CMK (cell line): ENCODE measurements at regions not wholly inside any gene's neighbourhood (a gene's known extent, or its start where the extent isn't known, plus 50 kb on each side); places are given as distances from the start of the nearest gene placed in this dataset.
"Not testable (repeated sequence)": the region's sequence is repeated elsewhere in the genome, so short reads cannot be mapped to it uniquely, and the experiment has no call there.

Experiments used
- DNase-seq: peaks from one replicate; pipeline ENCODE4 v3.0.0-alpha.2; 2010; ENCODE audit warnings: low read depth

DNA sequence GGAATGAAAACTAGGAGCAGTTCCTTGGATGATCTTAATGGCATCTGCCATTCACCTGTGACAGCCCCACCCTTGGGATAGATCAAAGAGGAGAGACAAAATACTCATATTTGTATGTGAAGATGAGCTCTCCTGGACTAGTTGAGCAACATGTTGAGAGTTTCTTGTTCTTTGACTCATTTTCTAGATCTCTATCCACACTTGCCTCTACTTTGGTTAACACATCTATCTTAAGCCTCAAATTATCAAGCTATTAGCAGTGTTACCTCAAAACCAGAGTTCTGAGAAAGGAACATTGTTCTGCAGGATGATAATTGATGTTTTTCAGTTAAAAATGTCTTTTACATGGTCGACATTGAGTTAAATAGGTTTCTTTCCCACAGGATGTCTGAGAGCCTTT lies 94.2 kb upstream of the TEX13D start:
- DNase-seq = no peak

DNA sequence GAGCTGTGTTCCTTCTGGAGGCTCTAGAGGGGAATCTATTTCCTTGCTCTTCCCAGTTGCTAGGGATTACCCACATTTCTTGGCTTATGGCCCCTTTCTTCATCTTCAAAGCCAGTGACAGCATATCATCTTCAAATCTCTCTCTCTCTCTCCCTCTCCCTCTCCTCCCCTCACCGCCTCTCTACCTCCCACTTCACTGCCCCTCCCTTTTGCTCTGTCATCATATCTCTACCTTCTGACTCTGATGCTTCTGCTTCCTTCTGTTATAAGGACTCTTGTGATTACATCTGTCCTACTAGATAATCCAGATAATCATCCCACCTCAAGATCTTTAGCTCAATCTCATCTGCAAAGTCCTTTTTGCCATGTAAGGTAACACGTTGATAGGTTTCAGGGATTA lies 93.1 kb upstream of the TEX13D start:
- DNase-seq = no peak

DNA sequence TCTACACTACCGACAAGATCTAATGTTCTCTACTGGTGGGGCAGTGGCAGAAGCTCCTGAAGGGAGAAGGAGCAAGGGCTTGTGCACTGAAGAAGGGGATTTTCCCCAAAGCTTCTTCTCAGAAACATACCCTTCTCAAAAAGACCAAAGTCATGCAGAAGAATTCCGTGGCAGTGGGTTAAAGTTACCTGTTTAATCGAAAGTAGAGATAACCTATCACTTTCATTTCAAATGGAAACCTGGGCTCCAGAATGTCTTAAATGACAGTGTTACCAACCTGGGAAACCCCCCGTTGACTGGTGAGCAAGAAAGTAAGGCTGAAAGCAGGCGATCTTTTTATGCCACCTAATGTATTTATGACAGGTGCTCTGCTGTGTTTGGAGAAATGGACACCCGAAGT lies 92.5 kb upstream of the TEX13D start:
- DNase-seq = no peak

DNA sequence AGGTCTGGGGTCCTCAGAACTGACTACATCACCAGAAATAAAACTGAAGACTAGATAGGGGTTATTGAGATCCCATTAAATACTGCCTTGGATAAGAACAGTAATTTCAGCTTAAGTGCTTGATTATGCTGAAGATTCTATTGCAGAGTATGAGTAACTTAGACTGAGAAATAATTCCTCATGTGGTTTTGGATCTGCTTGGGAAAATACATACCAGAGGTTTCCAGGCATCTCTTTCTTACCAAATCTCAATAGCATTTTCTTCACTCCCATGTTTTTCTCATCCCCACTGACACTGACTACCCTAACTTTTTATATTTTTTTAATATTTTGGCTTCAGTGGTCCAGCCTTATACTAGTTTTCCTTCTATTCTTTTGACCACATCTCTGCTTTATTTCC lies 92.0 kb upstream of the TEX13D start:
- DNase-seq = no peak

DNA sequence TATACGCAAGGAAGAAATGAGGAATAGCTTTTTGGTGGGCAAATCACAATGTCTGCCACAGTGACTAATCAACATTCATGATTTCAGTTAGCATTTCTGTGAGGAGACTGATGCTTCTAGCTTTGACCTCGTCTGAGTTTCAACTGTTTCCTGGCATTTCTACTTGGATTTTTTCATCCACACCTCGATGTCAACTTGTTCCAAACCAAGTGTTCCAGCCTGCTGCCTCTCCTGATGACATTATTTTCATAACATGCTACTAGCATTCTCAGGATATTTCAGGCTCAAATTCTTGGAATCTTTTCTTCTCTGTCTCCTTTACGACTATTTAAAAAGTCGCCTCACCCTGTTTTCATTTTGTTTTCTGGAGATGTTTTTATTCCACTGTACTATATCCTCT lies 90.3 kb upstream of the TEX13D start:
- DNase-seq = no peak

DNA sequence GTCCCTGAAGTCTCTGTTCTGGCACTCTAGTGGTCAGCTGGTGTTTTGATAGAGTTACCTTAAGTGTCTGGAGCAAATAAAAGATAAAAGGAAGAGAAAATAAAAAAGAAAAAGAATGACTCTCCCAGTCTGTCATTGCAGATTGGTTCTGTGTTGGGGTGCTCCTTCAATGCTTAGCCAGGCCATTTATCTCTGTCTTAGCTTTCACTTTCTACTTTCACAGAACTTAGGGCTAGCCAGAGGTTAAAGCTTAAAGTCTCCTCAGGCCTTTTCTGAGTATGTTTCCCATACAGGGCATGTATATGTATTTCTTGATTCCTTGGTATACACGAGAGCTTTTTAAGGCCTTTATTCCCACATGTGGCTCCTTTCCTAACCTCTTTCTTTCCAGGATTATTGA lies 83.1 kb upstream of the TEX13D start:
- no peak for DNase-seq

DNA sequence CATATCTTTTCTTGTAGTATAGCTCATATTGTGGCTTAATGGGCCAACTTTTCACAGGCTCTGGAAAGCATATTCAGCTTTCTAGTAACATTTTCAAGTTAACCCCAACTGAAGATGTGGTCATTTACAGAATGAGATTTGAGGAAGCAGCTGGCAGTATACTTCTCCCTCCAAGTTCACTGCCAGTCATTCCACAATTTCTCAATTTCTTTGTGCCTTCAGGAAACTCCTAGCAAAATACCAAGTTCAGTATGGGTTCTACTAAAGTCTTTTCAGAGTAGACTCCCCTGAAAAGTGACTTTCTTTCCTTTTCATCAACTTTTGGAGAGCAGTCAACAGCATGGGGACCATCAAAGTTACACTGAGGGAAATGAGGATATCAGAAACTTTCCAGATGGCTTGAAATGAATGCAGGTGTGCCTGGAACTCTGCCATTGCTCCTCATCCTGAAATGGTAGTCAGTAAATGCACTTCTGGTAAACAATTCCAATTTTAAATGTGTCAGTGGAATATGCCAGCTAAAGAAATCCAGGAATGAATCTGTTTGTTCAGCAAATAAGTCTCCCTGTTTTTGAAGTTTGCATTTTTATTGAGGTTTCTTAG lies 81.5 kb upstream of the TEX13D start:
- DNase-seq = no peak

DNA sequence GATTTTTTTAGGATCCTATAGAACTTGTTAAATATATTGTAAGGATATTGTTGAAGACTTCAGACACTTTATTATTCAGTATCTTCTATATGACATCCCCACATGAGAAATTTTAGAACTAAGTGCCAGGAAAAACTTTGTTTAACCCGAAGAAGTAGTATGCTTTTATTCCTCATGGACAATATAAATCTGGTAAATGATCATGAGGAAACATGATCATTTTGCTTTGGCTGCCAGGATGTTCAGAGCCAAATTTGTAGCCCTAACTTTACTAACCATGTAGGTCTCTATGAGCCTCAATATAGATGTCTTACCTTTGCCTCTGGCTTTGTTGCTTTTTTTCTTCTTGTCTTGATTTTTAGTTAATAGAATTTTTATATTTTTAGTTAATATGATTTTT lies 77.8 kb upstream of the TEX13D start:
- DNase-seq = no peak

DNA sequence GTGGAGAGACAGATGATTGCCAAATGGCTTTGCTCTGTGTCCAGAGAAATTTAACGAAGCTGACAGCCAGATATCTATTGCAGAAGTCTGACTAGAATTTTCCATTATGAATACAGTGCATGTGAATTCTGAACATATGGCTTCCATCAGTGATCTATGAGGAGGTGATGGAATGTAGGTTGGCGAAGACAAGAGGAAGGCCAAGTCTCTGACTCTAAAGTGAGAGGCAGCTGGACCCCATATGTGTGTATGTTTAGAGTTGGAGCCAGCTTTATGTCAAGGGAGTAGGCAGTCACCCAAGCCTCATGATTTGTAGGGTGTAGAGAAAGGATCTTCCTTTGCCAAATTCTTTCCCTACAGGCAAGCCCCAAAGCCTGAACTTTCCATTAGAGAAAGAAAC lies 76.2 kb upstream of the TEX13D start:
- DNase-seq = no peak

DNA sequence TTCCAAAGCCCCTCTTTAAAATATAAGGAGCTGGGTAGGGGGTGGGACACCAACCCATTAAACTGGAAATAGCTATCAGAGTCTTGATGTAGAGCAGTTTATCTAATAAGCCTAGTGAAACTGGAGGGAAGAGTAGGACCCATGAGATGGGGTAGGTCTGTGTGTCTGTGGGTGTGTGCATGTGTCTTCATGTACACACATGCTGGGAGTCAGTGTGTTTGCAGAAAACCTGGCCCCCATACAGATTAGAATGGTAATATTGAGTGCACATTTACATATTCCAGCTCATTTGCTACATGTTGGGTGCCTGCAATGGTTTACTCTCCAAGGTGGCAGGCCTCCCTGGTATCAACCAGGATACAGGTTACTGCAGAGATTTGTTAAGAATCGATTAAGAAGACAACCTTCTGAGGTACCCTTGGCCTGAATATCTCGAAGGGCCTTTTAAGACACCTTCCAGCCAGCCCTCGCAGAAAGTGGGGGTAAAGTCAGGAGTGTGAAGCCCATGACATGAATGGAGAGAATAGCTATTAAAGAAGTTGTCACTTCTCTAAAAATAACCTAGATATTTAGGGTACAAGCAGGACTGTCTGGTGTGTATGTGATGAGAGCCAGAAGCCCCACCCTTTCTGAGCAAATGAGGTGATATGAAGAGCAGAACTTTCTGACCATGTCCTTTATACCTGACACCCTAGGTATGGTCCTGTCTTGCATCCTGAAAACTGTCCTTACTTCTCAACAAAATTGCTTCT lies 75.7 kb upstream of the TEX13D start:
- no peak for DNase-seq

DNA sequence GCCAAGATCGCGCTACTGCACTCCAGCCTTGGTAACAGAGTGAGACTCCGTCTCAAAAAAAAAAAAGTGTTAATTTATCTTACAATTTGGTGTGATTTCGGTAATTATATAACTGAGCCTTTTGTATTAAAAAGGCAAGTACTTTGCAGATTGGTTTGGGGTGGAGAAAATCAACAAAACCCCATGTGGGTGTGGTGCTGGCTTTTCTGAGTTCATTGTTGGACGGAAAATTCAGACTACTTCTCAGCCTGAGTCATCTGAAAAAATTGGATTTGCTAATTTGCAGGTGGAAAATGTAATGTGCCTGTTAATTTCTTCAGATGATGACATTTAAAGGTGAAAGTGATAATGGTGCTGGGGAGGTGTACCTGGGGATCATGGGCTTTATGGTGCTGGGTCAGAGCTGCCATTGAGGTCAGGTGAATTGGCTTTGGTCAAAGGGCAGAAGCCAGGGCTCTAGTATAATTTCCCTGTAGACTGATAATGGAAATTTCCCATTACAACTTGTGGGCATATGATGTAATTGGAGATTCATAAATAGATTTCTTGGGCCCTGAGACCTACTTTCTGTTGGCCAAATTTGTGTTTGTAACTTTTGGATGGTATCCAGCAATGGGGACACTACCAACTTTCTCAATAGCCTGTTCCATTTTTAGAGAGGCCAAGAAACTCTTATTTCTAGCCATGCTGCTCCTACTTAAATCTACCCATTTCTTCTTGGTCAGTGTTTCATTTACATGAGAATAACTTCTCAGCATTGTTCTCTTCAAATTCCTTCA lies 74.3 kb upstream of the TEX13D start:
- no peak for DNase-seq

DNA sequence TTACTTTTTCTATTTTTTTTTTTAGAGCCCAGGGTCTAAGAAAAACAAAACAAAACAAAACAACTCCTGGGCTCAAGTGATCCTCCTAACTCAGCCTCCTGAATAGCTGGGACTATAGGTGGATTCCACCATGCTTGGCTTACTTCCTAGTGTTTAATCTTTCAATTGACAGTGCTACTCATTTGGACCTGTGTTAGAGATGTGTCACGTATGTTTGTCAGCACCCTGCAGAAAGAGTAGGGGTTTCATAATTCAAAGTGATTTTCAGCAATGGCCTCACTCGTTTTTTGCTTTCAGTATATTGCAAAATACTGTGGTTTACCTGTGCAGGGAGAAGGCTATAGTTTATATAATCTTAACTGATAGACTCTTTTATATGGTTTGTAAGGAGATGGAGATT lies 71.6 kb upstream of the TEX13D start:
- no peak for DNase-seq

DNA sequence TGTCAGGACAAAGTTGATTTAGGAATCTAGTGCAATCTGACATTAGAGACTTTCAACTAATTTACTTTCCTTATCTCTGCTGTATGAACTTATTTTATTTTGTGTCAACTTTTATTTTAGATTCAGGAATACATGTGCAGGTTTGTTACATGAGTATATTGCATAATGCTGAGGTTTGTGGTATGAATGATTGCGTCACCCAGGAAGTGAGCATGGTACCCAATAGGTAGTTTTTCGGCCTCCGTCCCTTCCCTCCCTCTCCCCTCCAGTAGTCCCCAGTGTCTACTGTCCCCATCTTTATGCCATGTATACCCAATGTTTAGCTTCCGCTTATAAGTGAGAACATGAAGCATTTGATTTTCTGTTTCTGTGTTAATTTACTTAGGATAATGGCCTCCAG lies 68.7 kb upstream of the TEX13D start:
- DNase-seq = no peak

DNA sequence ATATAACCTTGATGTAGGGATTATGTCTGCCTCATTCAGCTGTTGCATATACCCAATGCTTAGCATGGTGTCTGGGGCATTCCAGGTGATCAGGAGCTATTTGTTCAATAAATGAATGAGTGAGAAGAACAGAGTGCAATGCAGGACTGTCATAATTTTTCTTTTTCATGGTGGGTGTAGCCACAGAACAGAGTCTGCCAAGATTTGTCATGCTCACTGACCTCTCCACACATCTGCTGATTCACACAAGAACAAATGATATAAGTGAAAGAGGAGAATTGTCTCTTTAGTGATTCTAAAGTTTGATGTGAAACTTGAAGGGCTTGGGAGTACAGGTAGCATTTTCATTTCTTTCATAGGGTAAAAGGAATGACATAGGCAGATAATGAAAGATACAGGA lies 64.4 kb upstream of the TEX13D start:
- no peak for DNase-seq

DNA sequence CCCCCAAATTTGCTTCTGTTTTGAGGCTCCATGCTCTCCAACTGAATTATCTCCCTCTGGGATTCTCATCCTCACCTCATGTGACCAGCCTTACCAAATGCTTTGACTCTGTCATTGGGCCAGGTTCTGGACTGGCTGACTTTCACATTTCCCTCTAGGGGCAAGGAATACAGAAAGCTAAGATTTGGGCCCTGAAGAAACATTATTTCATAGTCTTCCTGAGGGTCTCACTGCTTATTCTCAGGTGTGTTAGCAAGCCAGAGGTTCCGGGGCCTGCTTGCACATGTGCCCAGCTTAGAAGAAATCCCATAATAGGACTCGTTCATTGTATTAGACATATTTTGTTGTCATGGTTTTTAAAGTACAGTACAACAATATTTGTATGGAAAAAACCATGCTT lies 62.6 kb upstream of the TEX13D start:
- no peak for DNase-seq

DNA sequence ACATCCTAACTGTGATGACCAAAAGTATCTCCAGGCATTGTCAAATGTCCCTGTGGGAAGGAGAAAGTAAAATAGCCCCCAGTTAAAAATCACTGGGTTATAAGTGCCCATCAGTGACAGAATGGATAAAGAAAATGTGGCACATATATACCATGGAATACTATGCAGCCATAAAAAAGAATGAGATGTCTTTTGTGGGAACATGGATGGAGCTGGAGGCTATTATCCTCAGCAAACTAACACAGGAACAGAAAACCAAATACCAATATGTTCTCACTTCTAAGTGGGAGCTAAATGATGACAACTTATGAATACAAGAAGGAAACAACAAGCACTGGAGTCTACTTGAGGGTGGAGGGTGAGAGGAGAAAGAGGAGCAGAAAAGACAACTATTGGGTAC lies 60.9 kb upstream of the TEX13D start:
- not testable (repeated sequence) for DNase-seq

DNA sequence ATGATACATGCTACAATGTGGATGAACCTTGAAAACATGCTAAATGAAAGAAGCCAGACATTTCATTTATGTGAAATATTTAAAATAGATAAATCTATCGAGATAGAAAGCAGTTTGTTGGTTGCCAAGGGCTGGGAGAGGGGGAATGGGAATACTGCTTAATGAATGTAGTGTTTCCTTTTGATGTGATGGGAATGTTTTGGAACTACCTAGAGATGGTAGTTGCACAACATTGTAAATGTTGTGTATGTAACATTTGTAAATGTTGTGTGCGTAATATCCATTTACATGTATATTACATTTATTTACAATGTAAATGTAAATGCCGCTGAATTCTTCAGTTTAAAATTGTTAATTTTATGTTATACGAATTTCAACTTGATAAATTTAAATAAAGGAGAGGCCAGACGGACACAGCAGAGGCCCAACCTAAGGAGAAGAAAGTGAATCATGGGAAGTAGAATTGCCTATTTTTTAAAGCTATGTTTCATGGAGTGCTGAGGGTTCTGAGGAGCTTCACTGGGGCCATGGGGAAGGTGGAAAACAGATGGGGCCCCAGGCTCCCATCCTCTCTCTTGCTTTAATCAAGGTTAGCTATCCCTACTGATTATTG lies 60.0 kb upstream of the TEX13D start:
- DNase-seq = no peak

DNA sequence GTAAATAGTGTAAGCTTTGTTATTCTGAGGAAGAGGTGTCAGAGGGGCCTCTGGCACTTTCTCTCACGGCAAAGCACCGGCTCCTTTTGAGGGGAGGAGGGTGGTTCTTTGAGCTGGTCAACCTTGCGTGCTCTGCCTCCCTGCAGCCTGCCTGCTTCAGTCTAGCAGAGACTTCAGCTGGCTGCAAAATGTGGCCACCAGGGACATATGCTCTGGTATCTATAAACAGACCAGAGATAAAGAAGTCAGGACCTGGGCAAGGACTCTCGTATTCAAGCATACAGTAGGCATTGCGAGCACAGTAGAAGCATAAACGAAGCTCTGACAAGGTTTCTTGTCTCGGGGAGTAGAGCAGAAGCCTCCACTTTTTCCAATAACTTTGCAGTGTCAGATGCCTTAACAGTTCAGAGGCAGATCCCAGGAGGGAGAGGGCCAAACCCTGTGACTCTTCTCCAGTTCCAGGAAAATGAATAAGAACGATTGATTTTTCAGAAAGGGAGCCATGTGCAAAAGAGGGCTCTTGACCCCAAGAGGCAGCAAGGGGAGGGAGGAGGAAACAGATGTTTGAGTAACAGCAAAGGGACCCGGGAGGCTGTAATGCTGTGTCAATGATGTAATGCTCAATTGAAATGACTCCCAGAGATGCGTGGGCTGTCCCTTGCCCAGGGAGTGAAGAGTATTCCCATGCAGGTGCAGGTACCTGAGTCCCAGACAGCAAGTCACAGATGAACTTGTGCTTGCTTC lies 57.9 kb upstream of the TEX13D start:
- no peak for DNase-seq

DNA sequence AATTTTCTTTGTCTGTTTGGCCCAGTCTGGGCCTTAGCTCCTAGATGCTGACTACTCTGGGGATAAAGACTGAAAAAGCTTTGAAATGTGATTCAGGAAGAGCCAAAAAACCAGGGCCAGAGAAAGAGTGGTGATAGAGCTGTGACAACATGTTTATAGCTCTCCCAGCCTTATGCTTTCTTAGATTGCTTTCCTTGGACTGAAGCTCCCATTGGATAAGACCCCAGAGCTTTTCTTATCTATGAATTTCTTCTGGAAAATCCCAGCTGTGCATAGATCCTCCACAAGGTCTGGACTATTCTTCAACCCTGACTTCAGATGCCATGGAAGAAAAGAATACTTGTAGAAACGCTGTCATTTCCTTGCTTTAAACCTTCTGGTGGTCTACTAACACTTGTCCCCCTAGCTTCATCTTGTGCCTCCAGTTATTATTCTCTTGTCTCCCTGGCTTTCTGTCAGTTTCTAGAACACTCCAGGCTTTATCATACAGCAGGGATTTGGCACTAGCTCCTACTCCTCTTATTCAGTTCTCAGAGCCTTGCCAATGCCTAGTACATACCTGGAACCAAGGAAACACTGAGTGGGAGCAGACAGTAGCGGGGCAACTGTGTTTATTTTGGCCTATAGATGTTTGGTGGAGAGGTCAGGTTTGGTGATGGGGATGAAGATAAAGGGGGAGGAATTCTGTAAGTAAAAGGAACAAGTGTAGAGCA lies 57.1 kb upstream of the TEX13D start:
- DNase-seq = no peak

DNA sequence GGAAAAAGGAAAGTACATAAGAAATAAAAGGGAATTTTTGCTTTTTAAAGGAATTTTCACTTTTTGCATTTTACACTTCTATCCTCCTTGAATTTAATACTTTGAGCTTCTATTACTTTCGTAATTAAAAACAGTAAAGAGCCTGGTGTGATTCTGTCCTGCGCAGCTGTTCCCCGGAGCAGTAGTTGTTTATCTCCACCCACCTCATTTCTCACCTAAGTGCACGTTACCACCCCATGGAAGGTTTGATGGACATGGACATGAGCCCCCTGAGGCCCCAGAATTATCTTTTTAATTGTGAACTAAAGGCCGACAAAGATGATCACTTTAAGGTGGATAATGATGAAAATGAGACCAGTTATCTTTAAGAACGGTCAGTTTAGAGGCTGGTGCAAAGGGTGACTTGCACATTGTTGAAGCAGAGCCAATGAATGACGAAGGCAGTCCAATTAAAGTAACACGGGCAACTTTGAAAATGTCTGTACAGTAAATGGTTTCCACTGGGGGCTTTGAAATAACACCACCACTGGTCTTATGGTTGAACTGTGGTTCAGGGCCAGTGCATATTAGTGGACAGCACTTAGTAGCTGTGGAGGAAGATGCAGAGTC lies 52.1 kb upstream of the TEX13D start:
- no peak for DNase-seq

DNA sequence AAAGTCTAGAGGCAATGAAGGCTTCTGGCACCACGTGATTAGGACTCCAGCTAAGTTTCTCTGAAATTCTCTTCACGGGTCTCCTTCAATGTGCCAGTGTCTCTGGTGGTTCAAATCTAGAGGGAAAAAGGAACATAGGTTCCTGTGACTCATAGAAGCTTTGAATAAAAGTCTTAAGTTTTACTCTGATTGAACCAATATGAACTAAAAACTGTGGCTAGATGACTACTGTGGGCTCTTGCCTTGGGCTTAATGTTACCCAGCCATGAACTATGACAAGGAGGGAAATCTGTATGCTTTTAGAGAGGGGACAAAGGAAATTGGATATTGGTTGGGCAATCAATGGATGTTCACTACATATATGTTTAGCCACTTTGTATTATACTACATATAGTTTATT lies 49.9 kb upstream of the TEX13D start:
- no peak for DNase-seq
